Endothelial cell of umbilical vein (primary cell): ENCODE measurements at regions not wholly inside any gene's neighbourhood (a gene's known extent, or its start where the extent isn't known, plus 50 kb on each side); places are given as distances from the start of the nearest gene placed in this dataset.
"Not testable (repeated sequence)": the region's sequence is repeated elsewhere in the genome, so short reads cannot be mapped to it uniquely, and the experiment has no call there.

Source experiments
- BruUV-seq: library from RNA; stranded (reverse); fragments of 400-500 nt; replicated peaks from 2 replicates; lab custom pipeline; 2021; lab: Mats Ljungman, UMichigan
- CTCF ChIA-PET: fragments of 300-600, 350-600 bp; sonication (Branson Sonifier 250); formaldehyde crosslinking; loops from one replicate; lab custom pipeline; 2021; ENCODE audit warnings: antibody characterized with exemption, inconsistent platforms; lab: Charles Lee
- POLR2A ChIA-PET: fragments of 300-600, 350-600 bp; sonication (Branson Sonifier 250); formaldehyde crosslinking; loops from one replicate; lab custom pipeline; 2021; ENCODE audit warnings: antibody characterized with exemption, inconsistent platforms; lab: Charles Lee
- DNase-seq: peaks from one replicate; pipeline ENCODE4 v3.0.0-alpha.2; 2011; ENCODE audit warnings: low read depth, low spot score
- FAIRE-seq: peaks from 2 replicates; lab custom pipeline; 2011; peaks lifted over from hg19 to GRCh38; lab: Jason Lieb, UNC
- H2AFZ ChIP-seq: 2 replicates; pipeline ENCODE4 v1.6.0; 2012; ENCODE audit warnings: low read depth, low read length, control low read depth, inconsistent platforms
- H3K27ac ChIP-seq: 2 replicates; pipeline ENCODE4 v1.5.1; 2011; ENCODE audit warnings: low read depth, mild to moderate bottlenecking, control low read depth, low read length, moderate library complexity; ENCODE audit not compliant: insufficient read depth
- H3K27me3 ChIP-seq, 2 experiments: 2 replicates each; pipeline versions ENCODE4 v1.6.0 to v1.6.1; 2011; ENCODE audit warnings: low read length in 2 of 2, mixed read lengths in 1 of 2; ENCODE audit not compliant: control insufficient read depth in 2 of 2, insufficient read depth in 2 of 2
- H3K36me3 ChIP-seq, 2 experiments: 2 replicates in 1 of 2; 3 replicates in 1 of 2; pipeline ENCODE4 v1.5.1; 2011; ENCODE audit warnings: low read length in 2 of 2, mild to moderate bottlenecking in 1 of 2, moderate library complexity in 1 of 2; ENCODE audit not compliant: control insufficient read depth in 2 of 2, insufficient read depth in 2 of 2; ENCODE audit errors: extremely low read depth in 1 of 2
- H3K4me1 ChIP-seq: 3 replicates; pipeline ENCODE4 v1.5.1; 2011; ENCODE audit warnings: mild to moderate bottlenecking, low read length; ENCODE audit not compliant: control insufficient read depth, insufficient read depth; ENCODE audit errors: extremely low read depth
- H3K4me2 ChIP-seq: 2 replicates; pipeline ENCODE4 v1.6.1; 2011; ENCODE audit warnings: low read length, control low read depth, mixed read lengths; ENCODE audit not compliant: insufficient read depth
- H3K4me3 ChIP-seq, 3 experiments: fragments of 200-600 bp in 1 of 3; sonication (generic), shearing (Covaris generic) in 1 of 3; replicated peaks in 1 of 3; 2 replicates each; pipeline ENCODE4 v1.5.1; 2011 to 2016; ENCODE audit warnings: control low read depth in 3 of 3, low read length in 3 of 3, mild to moderate bottlenecking in 2 of 3, inconsistent platforms in 1 of 3, low read depth in 1 of 3, moderate library complexity in 1 of 3; ENCODE audit not compliant: insufficient read depth in 1 of 3
- H3K79me2 ChIP-seq: 2 replicates; pipeline ENCODE4 v1.6.0; 2012; ENCODE audit warnings: low read length, inconsistent platforms; ENCODE audit not compliant: control insufficient read depth, insufficient read depth
- H3K9ac ChIP-seq: replicated peaks from 2 replicates; pipeline ENCODE3; 2011; ENCODE audit warnings: low read length, control low read depth; ENCODE audit not compliant: insufficient read depth; ENCODE audit errors: extremely low read depth
- H3K9me1 ChIP-seq: replicated peaks from 3 replicates; pipeline ENCODE4 v1.6.0; 2011; ENCODE audit warnings: mild to moderate bottlenecking, low read length; ENCODE audit not compliant: control insufficient read depth, insufficient read depth; ENCODE audit errors: extremely low read depth
- H3K9me3 ChIP-seq: replicated peaks from 2 replicates; pipeline ENCODE4 v1.5.1; 2012; ENCODE audit warnings: low read length, inconsistent platforms; ENCODE audit not compliant: control insufficient read depth, insufficient read depth
- H4K20me1 ChIP-seq: replicated peaks from 2 replicates; pipeline ENCODE3; 2011; ENCODE audit warnings: mild to moderate bottlenecking, low read length; ENCODE audit not compliant: control insufficient read depth, insufficient read depth; ENCODE audit errors: extremely low read depth
- EZH2 ChIP-seq: IDR thresholded peaks from 2 replicates; pipeline ENCODE4 v1.6.1; 2012; ENCODE audit warnings: borderline replicate concordance, low read depth, mild to moderate bottlenecking, moderate library complexity, low read length, inconsistent platforms; ENCODE audit not compliant: severe bottlenecking
- FOS ChIP-seq: IDR thresholded peaks from 2 replicates; pipeline ENCODE4 v1.6.1; 2011; ENCODE audit warnings: mild to moderate bottlenecking, low read length, moderate library complexity, borderline replicate concordance; ENCODE audit not compliant: insufficient read depth
- GATA2 ChIP-seq: IDR thresholded peaks from 2 replicates; pipeline ENCODE4 v1.7.0; 2011; ENCODE audit warnings: low read depth, mild to moderate bottlenecking, moderate library complexity, mixed read lengths, low read length; ENCODE audit not compliant: insufficient read length, insufficient read depth
- JUN ChIP-seq: IDR thresholded peaks from 2 replicates; pipeline ENCODE4 v1.6.1; 2011; ENCODE audit warnings: borderline replicate concordance, low read depth; ENCODE audit not compliant: insufficient read length, insufficient read depth
- MYC ChIP-seq: IDR thresholded peaks from one replicate; pipeline ENCODE4 v1.6.1; 2011; ENCODE audit warnings: mild to moderate bottlenecking, low read depth, low read length
- POLR2A ChIP-seq: IDR thresholded peaks from 2 replicates; pipeline ENCODE4 v1.6.1; 2012; ENCODE audit warnings: low read depth, mild to moderate bottlenecking, control low read depth, low read length
- dilution Hi-C: fragments of 300-500 bp; cut with MboI; formaldehyde crosslinking; loops from one replicate; pipeline ENCODE4 v1.15.0; 2019; ENCODE audit warnings: low sequenced_read_pairs; ENCODE audit not compliant: extremely low pct_ligation_motif_present
- intact Hi-C: fragments of 100-400 bp; cut with micrococcal nuclease; formaldehyde crosslinking; loops from one replicate; pipeline ENCODE4 v1.10.0; 2022

DNA sequence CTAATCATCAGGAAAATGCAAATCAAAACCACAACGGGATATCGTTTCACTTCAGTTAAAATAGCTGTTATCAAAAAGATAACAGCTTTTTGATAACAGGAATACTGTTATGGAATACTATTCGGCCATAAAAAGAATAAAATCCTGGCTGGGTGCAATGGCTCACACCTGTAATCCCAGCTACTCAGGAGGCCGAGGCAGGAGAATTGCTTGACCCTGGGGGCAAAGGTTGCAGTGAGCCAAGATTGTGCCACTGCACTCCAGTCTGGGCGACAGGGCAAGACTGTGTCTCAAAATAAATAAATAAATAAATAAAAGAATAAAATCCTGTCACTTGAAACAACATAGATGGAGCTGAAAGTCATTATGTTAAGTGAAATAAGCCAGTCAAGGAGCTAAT is 178.1 kb upstream of the TSC22D2 start:
- Histone ChIP-seq H3K9me3 (no peaks in the 10 kb centered on the region), H3K27ac (no peak overlapping the region), H4K20me1 (no peaks in the 10 kb centered on the region), H3K4me3 (no peak overlapping the region), H3K4me1 (peaks cover 40% of the 10 kb centered on the region), H3K9me1 (no peaks in the 10 kb centered on the region), H3K4me2 (no peak overlapping the region), H3K36me3 (no peaks in the 10 kb centered on the region), H3K79me2 (no peaks in the 10 kb centered on the region), H3K9ac (no peak overlapping the region), H3K27me3 (peaks cover 3 to 5% of the 10 kb centered on the region in 2 experiments), H2AFZ (no peak overlapping the region)
- POLR2A ChIA-PET: interaction anchor here (1.2 kb wide), 1 partner anchor 180 kb away, joined by 4 read pairs; no protein-coding TSS in a partner anchor
- intact Hi-C loops: no loop called here
- no TSS peak for BruUV-seq
- dilution Hi-C loops: loop anchor here (25.0 kb wide), 1 partner anchor 182 kb away; the partner anchor contains the start of gene TSC22D2
- FAIRE-seq (no peak), DNase-seq (no peak)
- CTCF ChIA-PET: interaction anchor here (1.1 to 5.0 kb wide), 5 partner anchors 9 to 265 kb away, joined by 3 to 43 read pairs (median 5); partner anchors contain the start of gene TSC22D2
- no peak for TF ChIP-seq POLR2A
- TF ChIP-seq EZH2: no peak
- no peak for TF ChIP-seq FOS
- no peak for TF ChIP-seq MYC
- TF ChIP-seq JUN: no peak
- no peak for TF ChIP-seq GATA2

DNA sequence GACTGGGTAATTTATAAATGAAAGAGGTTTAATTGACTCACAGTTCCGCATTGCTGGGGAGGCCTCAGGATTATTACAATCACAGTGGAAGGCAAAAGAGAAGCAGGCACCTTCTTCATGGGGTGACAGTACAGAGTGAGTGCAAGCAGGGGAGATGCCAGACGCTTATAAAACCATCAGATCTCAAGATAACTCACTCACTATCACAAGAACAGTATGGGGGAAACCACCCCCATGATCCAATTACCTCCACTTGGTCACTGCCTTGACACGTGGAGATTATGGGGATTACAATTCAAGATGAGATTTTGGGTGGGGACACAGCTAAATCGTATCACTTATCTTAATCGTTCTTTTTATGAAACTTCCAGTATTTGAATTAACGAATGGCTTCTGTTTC is 179.5 kb upstream of the TSC22D2 start:
- DNase-seq, H3K36me3 ChIP-seq, H3K27ac ChIP-seq, H3K9me1 ChIP-seq, BruUV-seq, H3K9me3 ChIP-seq, H4K20me1 ChIP-seq, H3K9ac ChIP-seq, H3K4me2 ChIP-seq, FAIRE-seq, H3K4me3 ChIP-seq, POLR2A ChIA-PET, H3K79me2 ChIP-seq, H2AFZ ChIP-seq: not testable (repeated sequence)
- CTCF ChIA-PET: interaction anchor here (1.3 to 5.1 kb wide), 6 partner anchors 9 to 316 kb away, joined by 3 to 107 read pairs (median 10); partner anchors contain the start of gene TSC22D2
- dilution Hi-C loops (loop anchor here (25.0 kb wide), 1 partner anchor 184 kb away; the partner anchor contains the start of gene TSC22D2), intact Hi-C loops (loop anchor here (1.0 to 5.0 kb wide), 2 partner anchors 142 to 534 kb away; partner anchors contain the start of gene SIAH2)
- Histone ChIP-seq H3K27me3 (peaks cover 17 to 19% of the 10 kb centered on the region in 2 experiments), H3K4me1 (peaks cover 35% of the 10 kb centered on the region)
